MCF 10A (cell line): ENCODE measurements at regions not wholly inside any gene's neighbourhood (a gene's known extent, or its start where the extent isn't known, plus 50 kb on each side); places are given as distances from the start of the nearest gene placed in this dataset.

ENCODE experiments used
- BruUV-seq: library from RNA; stranded (reverse); fragments of 400-500 nt; replicated peaks from 2 replicates; lab custom pipeline; 2021; lab: Mats Ljungman, UMichigan
- CTCF ChIA-PET: fragments of 300-600 bp; sonication (Branson Sonifier 250); formaldehyde crosslinking; extraction: SDS; loops from one replicate; lab custom pipeline; 2021; ENCODE audit warnings: antibody characterized with exemption, inconsistent platforms; lab: Yijun Ruan, JAX
- POLR2A ChIA-PET: fragments of 300-600, 350-650 bp; sonication (Branson Sonifier 250); formaldehyde crosslinking; extraction: SDS; loops from one replicate; lab custom pipeline; 2020; ENCODE audit warnings: antibody characterized with exemption, inconsistent platforms; lab: Yijun Ruan, JAX
- DNase-seq: peaks from one replicate; pipeline ENCODE4 v3.0.0-alpha.2; 2018; ENCODE audit not compliant: unreplicated experiment
- H3K27ac Mint-ChIP-seq: one replicate; pipeline ENCODE4 v1.8.0; 2022; ENCODE audit warnings: mild to moderate bottlenecking, low read depth, mixed read lengths; ENCODE audit not compliant: unreplicated experiment
- H3K27me3 Mint-ChIP-seq: one replicate; pipeline ENCODE4 v1.8.0; 2022; ENCODE audit warnings: mixed read lengths; ENCODE audit not compliant: insufficient read depth, unreplicated experiment
- H3K36me3 Mint-ChIP-seq: one replicate; pipeline ENCODE4 v1.8.0; 2022; ENCODE audit warnings: mild to moderate bottlenecking, moderate library complexity, mixed read lengths; ENCODE audit not compliant: insufficient read depth, unreplicated experiment
- H3K4me1 Mint-ChIP-seq: one replicate; pipeline ENCODE4 v1.8.0; 2022; ENCODE audit warnings: mixed read lengths; ENCODE audit not compliant: insufficient read depth, unreplicated experiment
- H3K4me3 Mint-ChIP-seq: one replicate; pipeline ENCODE4 v1.8.0; 2022; ENCODE audit warnings: mild to moderate bottlenecking, moderate library complexity, mixed read lengths; ENCODE audit not compliant: unreplicated experiment
- H3K9me3 Mint-ChIP-seq: one replicate; pipeline ENCODE4 v1.8.0; 2022; ENCODE audit warnings: mixed read lengths; ENCODE audit not compliant: unreplicated experiment
- intact Hi-C: fragments of 100-400 bp; cut with micrococcal nuclease; formaldehyde crosslinking; loops from 2 replicates; pipeline ENCODE4 v1.14.1; 2022
- TF ChIP-seq, protein P1 (sequence below): fragments of 200-600 bp; IDR thresholded peaks from one replicate; pipeline ENCODE4 v1.8.0; 2022; ENCODE audit warnings: antibody characterized with exemption, mild to moderate bottlenecking; ENCODE audit not compliant: unreplicated experiment

DNA sequence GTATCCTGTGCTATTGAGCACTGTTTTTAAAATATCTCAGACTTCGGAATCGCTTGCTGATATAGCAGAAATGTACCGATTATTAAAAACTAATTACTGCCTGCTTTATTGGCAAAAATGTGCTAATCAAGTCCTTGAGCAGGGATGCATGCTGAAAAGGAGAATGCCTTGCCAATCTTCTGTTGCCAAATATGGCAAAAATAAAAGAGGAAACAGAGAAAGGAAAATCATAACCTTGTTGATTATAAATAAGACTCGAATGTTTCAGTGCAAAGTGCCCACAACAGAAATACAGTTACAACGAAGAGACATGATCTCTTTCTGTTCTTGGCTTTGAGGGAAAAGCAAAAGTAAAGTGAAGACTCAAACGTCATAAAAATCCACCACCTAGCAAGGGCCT lies 248.5 kb downstream of the TMEM182 start:
- no peak for DNase-seq
- POLR2A ChIA-PET, result no interaction called here
- Mint-ChIP-seq H3K27ac (no peak overlapping the region), H3K4me3 (no peak overlapping the region), H3K27me3 (peaks cover 46% of the 10 kb centered on the region), H3K9me3 (no peaks in the 10 kb centered on the region), H3K36me3 (no peaks in the 10 kb centered on the region), H3K4me1 (no peaks in the 10 kb centered on the region)
- BruUV-seq, result no TSS peak
- intact Hi-C loops, result no loop called here
- CTCF ChIA-PET, result no interaction called here
- TF ChIP-seq, protein P1, sequence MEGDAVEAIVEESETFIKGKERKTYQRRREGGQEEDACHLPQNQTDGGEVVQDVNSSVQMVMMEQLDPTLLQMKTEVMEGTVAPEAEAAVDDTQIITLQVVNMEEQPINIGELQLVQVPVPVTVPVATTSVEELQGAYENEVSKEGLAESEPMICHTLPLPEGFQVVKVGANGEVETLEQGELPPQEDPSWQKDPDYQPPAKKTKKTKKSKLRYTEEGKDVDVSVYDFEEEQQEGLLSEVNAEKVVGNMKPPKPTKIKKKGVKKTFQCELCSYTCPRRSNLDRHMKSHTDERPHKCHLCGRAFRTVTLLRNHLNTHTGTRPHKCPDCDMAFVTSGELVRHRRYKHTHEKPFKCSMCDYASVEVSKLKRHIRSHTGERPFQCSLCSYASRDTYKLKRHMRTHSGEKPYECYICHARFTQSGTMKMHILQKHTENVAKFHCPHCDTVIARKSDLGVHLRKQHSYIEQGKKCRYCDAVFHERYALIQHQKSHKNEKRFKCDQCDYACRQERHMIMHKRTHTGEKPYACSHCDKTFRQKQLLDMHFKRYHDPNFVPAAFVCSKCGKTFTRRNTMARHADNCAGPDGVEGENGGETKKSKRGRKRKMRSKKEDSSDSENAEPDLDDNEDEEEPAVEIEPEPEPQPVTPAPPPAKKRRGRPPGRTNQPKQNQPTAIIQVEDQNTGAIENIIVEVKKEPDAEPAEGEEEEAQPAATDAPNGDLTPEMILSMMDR, result no peak

DNA sequence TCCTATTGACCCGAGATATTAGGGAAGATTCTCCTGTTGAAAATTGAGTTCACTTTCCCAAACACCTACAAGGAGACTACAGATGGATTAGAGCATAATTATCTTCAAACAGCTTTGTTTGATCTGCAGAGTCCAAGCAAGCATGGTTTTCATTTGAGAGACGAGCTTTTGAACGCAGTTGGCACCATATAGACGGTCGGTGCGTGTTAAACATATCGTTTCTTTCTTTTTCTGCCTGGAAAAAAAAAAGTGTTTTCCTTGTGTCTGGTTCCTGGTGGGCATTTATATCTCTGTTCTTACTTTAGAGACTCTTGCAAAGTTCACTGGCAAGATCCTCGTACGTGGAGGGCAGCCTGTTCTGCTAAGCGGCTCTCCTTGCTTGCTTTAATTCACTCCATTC lies 248.9 kb downstream of the TMEM182 start:
- Mint-ChIP-seq H3K27ac (no peak overlapping the region), H3K4me1 (no peaks in the 10 kb centered on the region), H3K27me3 (peaks cover 50% of the 10 kb centered on the region), H3K4me3 (no peak overlapping the region), H3K9me3 (no peaks in the 10 kb centered on the region), H3K36me3 (no peaks in the 10 kb centered on the region)
- DNase-seq, result no peak
- intact Hi-C loops, result no loop called here
- CTCF ChIA-PET, result no interaction called here
- BruUV-seq, result no TSS peak
- TF ChIP-seq, protein P1, result no peak
- POLR2A ChIA-PET, result no interaction called here

DNA sequence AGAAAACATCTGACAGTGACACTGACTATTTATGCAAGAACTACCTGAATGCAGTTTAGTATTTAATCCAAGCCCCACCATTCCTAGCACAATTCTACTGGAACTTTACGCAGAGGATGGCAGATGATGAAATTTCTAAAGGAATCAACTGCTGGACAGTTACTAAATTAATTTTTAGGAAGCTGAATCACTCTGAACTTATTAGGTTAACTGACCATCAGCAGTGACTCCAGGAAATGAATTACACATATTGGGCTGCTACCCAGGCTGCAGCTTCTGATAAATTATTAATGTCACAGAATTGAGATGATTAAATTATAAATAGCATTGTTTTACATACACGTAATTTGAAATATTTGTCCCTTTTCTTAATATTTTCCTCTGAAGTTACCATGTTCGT lies 250.8 kb downstream of the TMEM182 start:
- CTCF ChIA-PET, result interaction anchor here (0.8 kb wide), 1 partner anchor 562 kb away, joined by 3 read pairs; no protein-coding TSS in a partner anchor
- Mint-ChIP-seq H3K27me3 (peaks cover 51% of the 10 kb centered on the region), H3K9me3 (no peaks in the 10 kb centered on the region)

DNA sequence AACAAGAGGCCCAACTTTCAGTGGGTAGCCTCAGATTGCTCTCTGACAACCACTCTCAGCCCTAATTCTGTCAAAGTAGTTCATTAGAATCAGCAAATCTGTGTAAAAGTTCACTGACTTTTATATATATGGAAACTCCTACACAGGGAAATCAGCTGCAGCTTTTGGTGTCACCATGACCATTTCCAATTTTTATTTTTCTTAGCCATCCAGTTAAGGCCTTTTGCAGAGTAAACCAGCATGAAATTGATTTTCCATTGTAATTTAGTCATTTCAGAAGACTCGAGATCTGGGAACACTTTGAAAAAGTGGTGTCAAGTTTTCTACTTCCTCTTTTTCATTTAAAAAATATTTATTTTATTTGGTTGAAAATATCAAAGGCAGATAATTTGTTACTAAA lies 263.2 kb downstream of the TMEM182 start:
- H3K9me3 Mint-ChIP-seq, result no peaks in the 10 kb centered on the region
- no peak overlapping the region for H3K27ac Mint-ChIP-seq
- BruUV-seq, result no TSS peak
- DNase-seq, result no peak
- H3K4me3 Mint-ChIP-seq, result no peak overlapping the region
- peaks cover 56% of the 10 kb centered on the region for H3K27me3 Mint-ChIP-seq
- intact Hi-C loops, result no loop called here
- no peaks in the 10 kb centered on the region for H3K4me1 Mint-ChIP-seq
- no peaks in the 10 kb centered on the region for H3K36me3 Mint-ChIP-seq
- POLR2A ChIA-PET, result no interaction called here
- CTCF ChIA-PET, result interaction anchor here (0.7 kb wide), 2 partner anchors 9 to 508 kb away, joined by 3 to 4 read pairs; no protein-coding TSS in a partner anchor
- TF ChIP-seq, protein P1, result no peak

More for the DNA sequence above, 250.8 kb downstream of the TMEM182 start:
- Mint-ChIP-seq H3K4me1 (no peaks in the 10 kb centered on the region), H3K27ac (no peak overlapping the region), H3K36me3 (no peaks in the 10 kb centered on the region), H3K4me3 (no peak overlapping the region)
- intact Hi-C loops, result no loop called here
- POLR2A ChIA-PET, result no interaction called here
- BruUV-seq, result no TSS peak
- no peak for DNase-seq
- TF ChIP-seq, protein P1, result no peak
